Posterior vena cava (tissue), 2 donors: ENCODE measurements at regions not wholly inside any gene's neighbourhood (a gene's known extent, or its start where the extent isn't known, plus 50 kb on each side); places are given as distances from the start of the nearest gene placed in this dataset.

Experiments used
- DNase-seq: peaks from one replicate; pipeline ENCODE4 v3.0.0-alpha.2; 2020; ENCODE audit warnings: low spot score
- intact Hi-C, 2 donors: fragments of 100-400 bp; cut with DNase I; formaldehyde crosslinking; loops; one replicate each; pipeline versions ENCODE4 v1.14.1 to v1.14.2; 2022 to 2023
- donor health status: DM: yes; HTN: yes; CAD: no.
- donor health status: DM: yes; HTN: yes; CAD: no.

DNA sequence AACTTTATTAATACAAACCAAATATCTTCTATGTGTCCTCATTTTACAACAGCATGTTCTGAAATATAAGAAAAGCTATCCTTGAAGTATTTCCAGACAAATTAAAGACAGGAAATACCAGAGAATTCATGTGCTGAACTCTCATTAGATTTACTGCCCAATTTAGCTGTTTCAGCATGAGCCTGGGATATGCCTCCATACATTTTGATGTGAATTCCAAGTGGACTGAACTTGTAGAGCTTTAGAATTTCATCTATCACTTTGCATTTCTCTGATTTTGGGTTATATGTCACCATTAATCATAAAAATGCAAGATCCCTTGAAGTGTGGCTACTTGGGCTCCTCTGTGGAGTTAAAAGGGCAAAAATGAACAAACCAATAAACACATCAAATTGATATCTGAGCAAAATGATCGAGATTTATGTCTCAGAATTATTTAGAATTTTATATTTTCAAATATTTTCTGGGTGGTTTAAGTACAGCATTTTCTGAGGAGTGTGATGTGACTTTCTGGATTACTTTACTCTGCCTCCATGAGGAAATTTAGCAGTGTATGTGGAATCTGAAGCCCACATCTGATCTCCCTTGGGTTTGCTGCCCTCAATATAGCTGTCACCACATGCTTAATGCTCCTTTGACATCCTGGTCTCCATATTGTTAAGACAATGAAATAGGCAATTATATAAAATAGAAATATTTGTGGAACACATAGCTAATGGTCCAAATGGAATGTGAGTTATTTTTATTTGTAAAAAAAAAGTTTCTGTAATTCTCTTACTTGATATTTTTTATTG, 206.6 kb upstream of the RBMS1 start:
- no peak for DNase-seq
- intact Hi-C loops = no loop called here

DNA sequence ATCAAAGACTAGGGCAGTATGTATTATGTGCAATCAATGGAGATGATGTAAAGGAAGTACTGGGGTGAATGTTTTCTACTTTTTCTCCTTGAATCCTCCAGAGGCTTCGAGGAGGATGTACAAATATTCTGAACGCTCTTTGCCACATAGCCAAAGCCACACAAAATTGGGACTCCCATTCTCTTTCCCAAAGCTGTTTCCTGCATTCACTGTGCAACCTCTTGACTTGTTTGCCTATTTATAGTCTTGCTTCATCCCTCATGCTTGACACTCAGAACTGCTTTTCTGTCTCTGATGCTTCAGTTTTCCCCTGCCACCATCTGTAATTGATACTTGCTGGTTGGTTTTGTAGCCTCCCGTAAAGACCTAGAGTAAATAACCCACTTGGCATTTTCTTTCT, 208.2 kb upstream of the RBMS1 start:
- intact Hi-C loops = no loop called here
- no peak for DNase-seq

DNA sequence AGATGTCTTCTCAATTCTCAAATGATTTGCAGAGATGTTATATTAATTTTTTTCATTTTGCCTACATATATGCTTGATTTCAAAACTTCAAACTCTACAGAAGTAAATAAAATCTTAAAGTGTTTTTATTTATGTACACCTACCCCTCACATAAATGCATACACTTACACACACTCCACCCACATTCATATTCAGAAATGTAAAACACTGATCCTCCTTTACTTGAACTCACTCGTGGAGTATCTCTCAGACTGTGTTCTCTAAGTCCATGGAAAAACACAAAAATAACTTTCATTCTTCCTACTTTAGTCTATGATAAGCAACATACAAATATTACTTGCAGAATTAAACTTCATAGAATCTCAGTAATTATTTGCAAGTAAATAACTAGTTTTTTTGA, 209.1 kb upstream of the RBMS1 start:
- intact Hi-C loops = no loop called here
- no peak for DNase-seq

GRCh38 chr2:160703648-160704585, 210.3 kb upstream of the RBMS1 start:
- no peak for DNase-seq
- intact Hi-C loops = no loop called here

- intact Hi-C loops = no loop called here
- no peak for DNase-seq
Measured at GRCh38 chr2:160715428-160715827, 221.8 kb upstream of the RBMS1 start.

DNA sequence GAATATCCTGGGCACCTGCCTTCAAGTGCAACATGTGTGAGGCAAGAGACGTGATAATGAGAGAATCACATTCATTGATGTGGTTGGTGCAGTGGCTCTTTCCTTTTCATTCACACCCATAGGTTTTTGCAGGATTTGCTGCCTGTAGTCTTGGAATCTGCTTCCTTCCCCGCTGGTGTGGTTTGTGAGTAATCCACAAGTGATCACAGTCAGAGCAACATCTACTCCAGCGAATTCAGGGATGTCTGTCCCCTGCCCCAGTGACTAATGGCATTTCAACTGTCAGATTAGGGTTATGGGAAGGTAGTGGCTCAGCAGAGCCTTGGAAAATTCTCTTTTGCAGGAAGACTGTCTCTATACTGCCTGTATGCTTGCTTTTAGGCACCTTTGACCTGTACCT, 225.5 kb upstream of the RBMS1 start:
- intact Hi-C loops = no loop called here
- DNase-seq = no peak

- intact Hi-C loops = no loop called here
- no peak for DNase-seq
Measured at GRCh38 chr2:160720098-160720497, 226.5 kb upstream of the RBMS1 start.

DNA sequence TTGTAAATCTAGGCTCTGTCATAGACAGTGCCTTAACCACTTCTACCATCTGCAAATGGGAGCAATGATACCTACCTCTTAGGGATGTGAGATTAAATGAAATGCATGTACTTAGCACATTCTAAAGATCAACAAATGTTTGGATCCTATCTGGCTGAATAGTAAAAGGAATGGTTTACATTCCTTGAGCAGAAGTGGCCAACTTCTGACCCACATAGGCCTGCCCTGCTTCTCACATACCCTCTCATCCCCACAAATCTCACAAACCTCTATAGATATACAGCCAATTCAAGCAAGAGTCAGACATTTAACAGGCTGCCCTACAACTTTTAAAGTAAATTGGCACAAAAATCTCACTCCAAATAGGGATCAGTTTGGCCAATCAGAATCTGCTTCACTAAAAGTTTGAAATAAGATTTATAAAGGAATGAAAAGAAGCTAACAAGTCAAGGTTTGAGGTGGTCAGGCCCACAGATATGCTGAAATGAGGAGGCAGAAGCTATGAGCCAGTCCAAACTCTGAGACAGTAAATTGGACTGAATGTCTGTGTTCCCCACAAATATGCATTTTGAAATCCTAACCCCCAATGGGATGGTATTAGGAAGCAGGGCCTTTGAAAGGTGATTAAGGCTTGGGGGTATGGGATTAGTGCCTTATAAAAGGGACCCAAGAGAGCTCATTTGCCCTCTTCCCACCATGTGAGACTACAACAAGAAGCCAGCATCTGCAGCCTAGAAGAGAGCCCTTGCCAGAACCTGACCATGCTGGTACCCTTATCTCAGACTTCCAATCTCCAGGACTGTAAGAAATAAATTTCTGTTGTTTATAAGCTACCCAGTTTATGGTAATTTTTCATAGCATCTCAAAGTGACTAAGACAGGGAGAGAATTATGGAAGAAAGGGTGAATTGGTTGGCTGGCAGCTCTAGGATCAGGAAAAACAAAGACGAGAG, 227.8 kb upstream of the RBMS1 start:
- intact Hi-C loops = no loop called here
- DNase-seq = no peak

- intact Hi-C loops = no loop called here
Measured at GRCh38 chr2:160726046-160726445, 232.4 kb upstream of the RBMS1 start.

DNA sequence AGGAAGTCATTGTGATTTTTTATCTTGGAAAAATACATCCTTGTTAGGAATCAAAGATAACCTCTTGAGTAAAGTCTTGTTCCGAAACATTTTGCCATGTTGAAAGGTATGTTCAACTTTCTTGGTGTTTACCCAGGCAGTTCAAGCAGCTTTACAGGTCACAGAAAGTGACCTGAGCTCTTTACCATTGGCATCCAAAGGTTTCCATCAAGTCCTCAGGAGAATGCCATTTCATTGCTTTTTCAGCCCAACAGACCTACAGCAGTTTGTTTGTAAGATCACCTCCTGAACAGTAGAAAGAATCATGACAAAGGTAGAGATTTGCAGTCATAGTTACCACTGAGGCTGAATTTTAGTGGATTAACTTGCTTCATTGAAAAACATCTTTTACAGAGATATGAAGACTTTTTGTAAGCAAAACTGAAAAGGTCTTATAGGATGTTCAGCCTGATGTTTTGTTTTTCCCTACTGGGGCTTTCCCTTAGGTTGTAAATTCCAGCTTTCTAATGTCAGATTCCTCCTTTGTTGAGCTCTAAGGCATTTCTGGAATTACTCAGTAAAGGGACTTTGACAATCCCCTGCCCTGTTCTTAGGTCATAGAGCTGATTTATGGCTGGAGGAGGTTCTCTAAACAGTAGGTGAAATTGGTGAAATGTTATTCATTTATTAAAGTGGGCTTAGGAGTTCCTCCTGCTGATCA, 236.8 kb upstream of the RBMS1 start:
- intact Hi-C loops = no loop called here
- no peak for DNase-seq

More at GRCh38 chr2:160726046-160726445, 232.4 kb upstream of the RBMS1 start:
- no peak for DNase-seq

- intact Hi-C loops = no loop called here
- no peak for DNase-seq
Measured at GRCh38 chr2:160731415-160731814, 237.8 kb upstream of the RBMS1 start.

- DNase-seq = no peak
- intact Hi-C loops = no loop called here
Measured at GRCh38 chr2:160731856-160732255, 238.2 kb upstream of the RBMS1 start.

- DNase-seq = no peak
- intact Hi-C loops = no loop called here
Measured at GRCh38 chr2:160735696-160736095, 242.1 kb upstream of the RBMS1 start.

DNA sequence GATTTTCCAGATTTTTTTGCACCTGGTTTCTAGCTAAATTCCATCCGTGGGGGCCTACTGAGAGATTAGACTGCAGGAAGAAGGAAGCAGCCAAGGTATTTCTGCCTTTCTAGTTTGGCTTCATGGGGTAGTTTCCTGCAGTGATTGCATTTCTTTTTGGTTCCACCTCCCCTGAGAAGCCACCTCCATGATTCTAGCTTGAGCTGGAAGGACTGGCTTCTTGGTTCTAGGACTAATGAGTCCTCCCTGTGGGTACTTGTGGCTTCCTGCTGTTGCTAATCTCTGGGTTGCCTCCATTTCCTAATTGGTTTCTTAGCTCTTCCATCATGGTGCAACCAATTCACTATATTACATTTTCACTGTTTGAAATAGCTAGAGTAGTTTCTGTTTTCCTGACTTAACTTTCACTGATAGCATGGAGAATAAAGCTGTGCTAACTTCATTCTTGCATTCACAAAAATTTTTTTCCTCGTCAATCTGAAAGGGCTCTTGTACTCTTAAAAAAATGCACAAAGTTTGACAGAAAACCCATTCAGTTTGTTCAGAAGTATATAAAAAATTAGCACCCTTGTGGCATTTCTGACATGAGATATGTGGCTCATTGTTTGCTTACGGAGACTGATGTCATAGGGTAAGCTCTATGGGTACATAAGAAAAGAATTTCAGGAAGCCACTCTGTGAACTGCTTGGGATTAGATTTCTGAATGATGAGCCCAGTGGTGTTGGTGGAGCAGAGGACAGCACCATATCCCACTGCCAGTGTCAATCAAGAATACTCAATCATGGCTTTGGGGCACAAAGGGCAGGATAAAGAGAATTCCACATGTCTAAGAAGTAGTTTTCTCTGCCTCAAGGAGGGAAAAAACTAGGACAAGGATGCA, 242.8 kb upstream of the RBMS1 start:
- intact Hi-C loops = no loop called here
- no peak for DNase-seq

DNA sequence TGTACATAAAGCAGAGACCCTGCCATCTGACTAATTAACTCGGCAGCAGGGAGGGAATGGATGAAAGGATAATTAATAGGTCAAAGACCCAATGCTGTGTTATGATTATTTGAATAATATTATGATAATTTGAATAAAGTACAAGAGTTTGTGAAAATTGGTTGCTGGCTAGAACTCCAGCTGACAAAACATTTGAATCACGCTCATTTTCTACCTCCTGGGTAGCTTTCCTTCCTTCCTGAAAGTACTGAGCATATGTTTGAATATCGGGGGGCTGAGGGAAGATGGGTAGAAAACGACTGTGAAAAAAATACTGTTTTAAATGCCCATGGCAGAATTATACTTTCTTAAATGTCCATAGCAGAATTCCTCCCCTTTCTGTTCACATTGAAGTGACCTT, 243.6 kb upstream of the RBMS1 start:
- intact Hi-C loops = no loop called here

GRCh38 chr2:160741271-160741670, 247.7 kb upstream of the RBMS1 start:
- no peak for DNase-seq
- intact Hi-C loops = no loop called here

More for the DNA sequence above, 243.6 kb upstream of the RBMS1 start:
- DNase-seq = no peak

- no peak for DNase-seq
- intact Hi-C loops = no loop called here
Measured at GRCh38 chr2:160741815-160742214, 248.2 kb upstream of the RBMS1 start.

GRCh38 chr2:160742667-160743066, 249.1 kb upstream of the RBMS1 start:
- intact Hi-C loops = no loop called here
- no peak for DNase-seq
